CD4-positive, alpha-beta T cell (primary cell): ENCODE measurements at regions not wholly inside any gene's neighbourhood (a gene's known extent, or its start where the extent isn't known, plus 50 kb on each side); places are given as distances from the start of the nearest gene placed in this dataset.

Source experiments
- ATAC-seq: fragments of 200-7000 bp; cut with Tn5 transposase; one replicate; pipeline ENCODE4 v1.10.0; 2022; ENCODE audit warnings: mild to moderate bottlenecking; ENCODE audit not compliant: poor library complexity
- CTCF ChIA-PET: fragments of 350-600 bp; sonication (Branson Sonifier 250); formaldehyde crosslinking; loops from one replicate; lab custom pipeline; 2021; ENCODE audit warnings: antibody characterized with exemption, inconsistent platforms; lab: Charles Lee
- POLR2A ChIA-PET: fragments of 350-600 bp; sonication (Branson Sonifier 250); formaldehyde crosslinking; loops from one replicate; lab custom pipeline; 2021; ENCODE audit warnings: antibody characterized with exemption, inconsistent platforms; lab: Charles Lee
- DNase-seq, 14 experiments: peaks; one replicate each; pipeline ENCODE4 v3.0.0-alpha.2; 2013 to 2020; ENCODE audit warnings: mixed read lengths in 2 of 14
- H3K27ac ChIP-seq, 2 donors: one replicate each; pipeline versions ENCODE4 v1.5.1 to v1.7.0; 2013; ENCODE audit warnings: low read length in 2 of 2, low read depth in 1 of 2, mild to moderate bottlenecking in 1 of 2
- H3K27me3 ChIP-seq, 2 experiments: 1 replicate in 1 of 2; 2 replicates in 1 of 2; pipeline versions ENCODE4 v1.6.1 to v1.7.0; 2013; ENCODE audit warnings: low read length in 2 of 2, control low read depth in 1 of 2, mild to moderate bottlenecking in 1 of 2, moderate library complexity in 1 of 2; ENCODE audit not compliant: insufficient read depth in 2 of 2, control insufficient read depth in 1 of 2
- H3K36me3 ChIP-seq: one replicate; pipeline ENCODE4 v1.6.1; 2013; ENCODE audit warnings: low read length, control low read depth; ENCODE audit not compliant: insufficient read depth
- H3K4me1 ChIP-seq: one replicate; pipeline ENCODE4 v1.6.1; 2013; ENCODE audit warnings: low read length, control low read depth; ENCODE audit not compliant: insufficient read depth
- H3K4me3 ChIP-seq: one replicate; pipeline ENCODE4 v1.5.1; 2013; ENCODE audit warnings: mild to moderate bottlenecking, low read length, moderate library complexity
- H3K9me3 ChIP-seq, 2 experiments: 1 replicate in 1 of 2; 2 replicates in 1 of 2; pipeline versions ENCODE4 v1.6.1 to v1.7.0; 2013; ENCODE audit warnings: low read length in 2 of 2, mild to moderate bottlenecking in 2 of 2, control low read depth in 1 of 2, moderate library complexity in 1 of 2; ENCODE audit not compliant: control insufficient read depth in 1 of 2, insufficient read depth in 1 of 2
- H3K27ac Mint-ChIP-seq: one replicate; pipeline ENCODE4 v1.8.0; 2020; ENCODE audit warnings: mixed read lengths
- H3K27me3 Mint-ChIP-seq: one replicate; pipeline ENCODE4 v1.8.0; 2021; ENCODE audit warnings: mixed read lengths
- H3K36me3 Mint-ChIP-seq: one replicate; pipeline ENCODE4 v1.8.0; 2021; ENCODE audit warnings: low read depth, mixed read lengths
- H3K4me1 Mint-ChIP-seq: one replicate; pipeline ENCODE4 v1.8.0; 2021; ENCODE audit warnings: low read depth, mixed read lengths
- H3K4me3 Mint-ChIP-seq: one replicate; pipeline ENCODE4 v1.8.0; 2020; ENCODE audit warnings: mild to moderate bottlenecking, mixed read lengths
- H3K9me3 Mint-ChIP-seq: one replicate; pipeline ENCODE4 v1.8.0; 2020; ENCODE audit warnings: mixed read lengths
- CTCF ChIP-seq: fragments of 200-600 bp; IDR thresholded peaks from one replicate; pipeline ENCODE4 v1.8.0; 2022; ENCODE audit warnings: antibody characterized with exemption, mild to moderate bottlenecking
- intact Hi-C, 2 experiments: fragments of 100-400 bp; cut with DNase I in 1 of 2; cut with micrococcal nuclease in 1 of 2; formaldehyde crosslinking; loops; one replicate each; pipeline versions ENCODE4 v1.15.1 to v1.9.0; 2023 to 2025; cut with DNase I, micrococcal nuclease

- Histone ChIP-seq H3K27me3 (peaks cover 0 to 8% of the 10 kb centered on the region in 2 experiments), H3K36me3 (no peaks in the 10 kb centered on the region), H3K27ac (no peak overlapping the region), H3K4me3 (no peak overlapping the region), H3K9me3 (no peaks in the 10 kb centered on the region), H3K4me1 (no peaks in the 10 kb centered on the region)
- ATAC-seq (no peak), DNase-seq (no peak)
- no peak overlapping the region for H3K4me3 Mint-ChIP-seq
- no peaks in the 10 kb centered on the region for H3K4me1 Mint-ChIP-seq
- H3K9me3 Mint-ChIP-seq = no peaks in the 10 kb centered on the region
- ChIA-PET POLR2A (no interaction called here), CTCF (no interaction called here)
- no peak for TF ChIP-seq CTCF
- H3K27ac Mint-ChIP-seq = no peak overlapping the region
- intact Hi-C loops = no loop called here
- no peaks in the 10 kb centered on the region for H3K36me3 Mint-ChIP-seq
- peaks cover 12% of the 10 kb centered on the region for H3K27me3 Mint-ChIP-seq
Observed at GRCh38 chr6:12393100-12393499, 102.9 kb downstream of the EDN1 start.

GRCh38 chr6:12394170-12394569, 104.0 kb downstream of the EDN1 start:
- TF ChIP-seq CTCF = no peak
- CTCF ChIA-PET = no interaction called here

GRCh38 chr6:12395898-12396297, 105.7 kb downstream of the EDN1 start:
- no peak for TF ChIP-seq CTCF
- no peaks in the 10 kb centered on the region for H3K4me1 ChIP-seq
- H3K4me1 Mint-ChIP-seq = no peaks in the 10 kb centered on the region
- no peaks in the 10 kb centered on the region for H3K9me3 Mint-ChIP-seq
- no peak for DNase-seq
- ChIA-PET POLR2A (no interaction called here), CTCF (no interaction called here)
- no peak overlapping the region for H3K27ac ChIP-seq
- no peak overlapping the region for H3K4me3 ChIP-seq
- H3K36me3 Mint-ChIP-seq = no peaks in the 10 kb centered on the region
- H3K36me3 ChIP-seq = no peaks in the 10 kb centered on the region
- ATAC-seq = no peak
- H3K27me3 ChIP-seq = peaks cover 0 to 8% of the 10 kb centered on the region in 2 experiments
- H3K4me3 Mint-ChIP-seq = no peak overlapping the region
- no peaks in the 10 kb centered on the region for H3K9me3 ChIP-seq
- no peak overlapping the region for H3K27ac Mint-ChIP-seq
- intact Hi-C loops = no loop called here
- peaks cover 7% of the 10 kb centered on the region for H3K27me3 Mint-ChIP-seq

More at GRCh38 chr6:12394170-12394569, 104.0 kb downstream of the EDN1 start:
- Mint-ChIP-seq H3K27ac (no peak overlapping the region), H3K9me3 (no peaks in the 10 kb centered on the region), H3K36me3 (no peaks in the 10 kb centered on the region), H3K4me1 (no peaks in the 10 kb centered on the region), H3K27me3 (peaks cover 10% of the 10 kb centered on the region), H3K4me3 (no peak overlapping the region)
- no peaks in the 10 kb centered on the region for H3K9me3 ChIP-seq
- peaks cover 0 to 8% of the 10 kb centered on the region in 2 experiments for H3K27me3 ChIP-seq
- no peaks in the 10 kb centered on the region for H3K4me1 ChIP-seq
- H3K27ac ChIP-seq = no peak overlapping the region
- POLR2A ChIA-PET = no interaction called here
- H3K4me3 ChIP-seq = no peak overlapping the region
- DNase-seq (no peak), ATAC-seq (no peak)
- H3K36me3 ChIP-seq = no peaks in the 10 kb centered on the region
- intact Hi-C loops = no loop called here
